GM18502 (cell line): ENCODE measurements at regions not wholly inside any gene's neighbourhood (a gene's known extent, or its start where the extent isn't known, plus 50 kb on each side); places are given as distances from the start of the nearest gene placed in this dataset.
"Not testable (repeated sequence)": the region's sequence is repeated elsewhere in the genome, so short reads cannot be mapped to it uniquely, and the experiment has no call there.

ENCODE experiments used
- ATAC-seq: cut with Tn5 transposase; IDR thresholded peaks from one replicate; pipeline ENCODE4 v1.9.1; 2021; ENCODE audit warnings: mild to moderate bottlenecking; ENCODE audit not compliant: unreplicated experiment, poor library complexity

DNA sequence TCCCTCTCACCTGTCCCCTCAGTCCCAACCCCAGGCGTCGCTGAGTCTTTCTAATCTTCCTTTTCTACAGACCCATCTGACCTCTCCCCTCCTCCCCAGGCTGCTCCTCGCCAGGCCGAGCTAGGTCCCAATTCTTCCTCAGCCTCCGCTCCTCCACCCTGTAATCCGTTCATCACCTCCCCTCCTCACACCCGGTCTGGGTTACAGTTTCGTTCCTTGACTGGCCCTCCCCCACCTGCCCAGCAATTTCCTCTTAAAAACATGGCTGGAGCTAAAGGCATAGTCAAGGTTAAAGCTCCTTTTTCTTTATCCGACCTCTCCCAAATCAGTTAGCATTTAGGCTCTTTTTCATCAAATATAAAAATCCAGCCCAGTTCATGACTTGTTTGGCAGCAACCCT, 262.0 kb downstream of the SMARCA2 start:
- ATAC-seq: not testable (repeated sequence)

DNA sequence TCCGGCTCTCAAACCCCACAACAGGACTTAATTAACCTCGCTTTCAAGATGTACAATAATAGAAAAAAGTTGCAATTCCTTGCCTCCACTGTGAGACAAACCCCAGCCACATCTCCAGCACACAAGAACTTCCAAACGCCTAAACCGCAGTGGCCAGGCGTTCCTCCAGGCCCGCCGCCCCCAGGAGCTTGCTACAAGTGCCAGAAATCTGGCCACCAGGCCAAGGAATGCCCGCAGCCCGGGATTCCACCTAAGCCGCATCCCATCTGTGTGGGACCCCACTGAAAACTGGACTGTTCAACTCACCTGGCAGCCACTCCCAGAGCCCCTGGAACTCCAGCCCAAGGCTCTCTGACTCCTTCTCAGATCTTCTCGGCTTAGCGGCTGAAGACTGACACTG, 262.5 kb downstream of the SMARCA2 start:
- not testable (repeated sequence) for ATAC-seq

DNA sequence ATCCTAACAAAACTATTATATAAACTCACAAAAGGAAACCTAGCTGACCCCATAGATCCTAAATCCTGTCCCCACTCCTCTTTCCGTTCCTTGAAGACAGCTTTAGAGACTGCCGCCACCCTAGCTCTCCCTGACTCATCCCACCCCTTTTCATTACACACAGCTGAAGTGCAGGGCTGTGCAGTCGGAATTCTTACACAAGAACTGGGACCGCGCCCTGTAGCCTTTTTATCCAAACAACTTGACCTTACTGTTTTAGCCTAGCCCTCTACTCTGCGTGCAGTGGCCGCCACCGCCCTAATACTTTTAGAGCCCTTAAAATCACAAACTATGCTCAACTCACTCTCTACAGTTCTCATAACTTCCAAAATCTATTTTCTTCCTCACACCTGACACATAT, 264.0 kb downstream of the SMARCA2 start:
- not testable (repeated sequence) for ATAC-seq

DNA sequence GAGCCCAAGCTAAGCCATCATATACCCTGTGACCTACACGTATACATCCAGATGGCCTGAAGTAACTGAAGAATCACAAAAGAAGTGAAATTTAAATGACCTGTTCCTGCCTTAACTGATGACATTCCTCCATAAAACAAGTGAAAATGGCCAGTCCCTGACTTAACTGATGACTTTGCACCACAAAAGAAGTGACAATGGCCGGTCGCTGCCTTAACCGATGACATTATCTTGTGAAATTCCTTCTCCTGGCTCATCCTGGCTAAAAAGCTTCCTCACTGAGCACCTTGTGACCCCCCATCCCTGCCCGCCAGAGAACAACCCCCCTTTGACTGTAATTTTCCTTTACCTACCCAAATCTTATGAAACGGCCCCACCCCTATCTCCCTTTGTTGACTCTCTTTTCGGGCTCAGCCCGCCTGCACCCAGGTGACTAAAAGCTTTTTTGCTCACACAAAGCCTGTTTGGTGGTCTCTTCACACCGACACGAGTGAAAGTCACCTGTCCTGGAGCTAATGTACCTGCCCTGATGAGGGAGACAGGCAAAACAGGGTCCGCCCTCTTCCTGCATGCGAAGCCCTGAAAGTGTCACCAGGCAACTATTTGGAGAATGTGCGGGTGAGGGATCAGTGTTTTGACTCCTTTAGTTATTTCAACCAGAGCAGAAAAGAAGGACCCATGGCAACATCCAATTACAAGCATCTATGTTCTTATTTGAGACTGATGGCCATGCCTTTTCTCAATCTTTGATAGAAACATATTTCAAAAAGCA, 266.1 kb downstream of the SMARCA2 start:
- no peak for ATAC-seq

DNA sequence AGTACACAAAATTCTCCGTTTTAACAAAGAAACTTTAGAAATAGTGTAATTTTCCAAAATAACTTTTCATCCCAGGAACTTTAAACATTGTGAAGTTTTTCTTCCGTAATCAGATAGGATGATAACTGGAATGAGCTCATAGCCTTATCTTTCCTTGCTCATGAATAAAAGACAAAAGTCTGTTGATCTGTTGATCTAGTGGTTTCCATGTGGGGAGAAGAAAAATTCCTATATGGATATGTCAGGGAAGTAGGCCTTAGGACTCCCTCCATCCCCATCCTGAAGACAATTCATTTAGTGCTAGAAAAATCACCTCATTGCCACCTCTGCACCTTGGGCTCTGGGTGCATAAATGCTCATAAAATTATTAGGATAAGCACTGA, 266.6 kb downstream of the SMARCA2 start:
- no peak for ATAC-seq

DNA sequence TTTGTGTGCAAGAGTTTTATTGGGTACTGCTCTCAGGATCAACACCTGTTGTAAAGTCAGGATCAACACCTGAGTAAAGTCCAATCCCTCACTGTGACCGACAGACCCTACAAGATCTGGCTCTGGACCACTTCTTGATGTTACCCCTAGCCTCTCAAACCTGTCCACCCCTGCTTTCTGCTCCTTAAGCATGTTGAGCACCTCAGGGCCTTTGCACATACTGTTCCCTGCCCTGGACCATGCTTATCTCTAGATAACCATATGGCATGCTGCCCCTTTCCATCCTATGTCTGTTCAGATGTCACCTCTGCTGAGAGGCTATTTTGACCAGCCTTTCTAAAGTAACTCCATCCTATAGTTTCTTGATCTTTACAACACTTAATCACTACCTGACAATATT, 269.6 kb downstream of the SMARCA2 start:
- ATAC-seq: no peak

DNA sequence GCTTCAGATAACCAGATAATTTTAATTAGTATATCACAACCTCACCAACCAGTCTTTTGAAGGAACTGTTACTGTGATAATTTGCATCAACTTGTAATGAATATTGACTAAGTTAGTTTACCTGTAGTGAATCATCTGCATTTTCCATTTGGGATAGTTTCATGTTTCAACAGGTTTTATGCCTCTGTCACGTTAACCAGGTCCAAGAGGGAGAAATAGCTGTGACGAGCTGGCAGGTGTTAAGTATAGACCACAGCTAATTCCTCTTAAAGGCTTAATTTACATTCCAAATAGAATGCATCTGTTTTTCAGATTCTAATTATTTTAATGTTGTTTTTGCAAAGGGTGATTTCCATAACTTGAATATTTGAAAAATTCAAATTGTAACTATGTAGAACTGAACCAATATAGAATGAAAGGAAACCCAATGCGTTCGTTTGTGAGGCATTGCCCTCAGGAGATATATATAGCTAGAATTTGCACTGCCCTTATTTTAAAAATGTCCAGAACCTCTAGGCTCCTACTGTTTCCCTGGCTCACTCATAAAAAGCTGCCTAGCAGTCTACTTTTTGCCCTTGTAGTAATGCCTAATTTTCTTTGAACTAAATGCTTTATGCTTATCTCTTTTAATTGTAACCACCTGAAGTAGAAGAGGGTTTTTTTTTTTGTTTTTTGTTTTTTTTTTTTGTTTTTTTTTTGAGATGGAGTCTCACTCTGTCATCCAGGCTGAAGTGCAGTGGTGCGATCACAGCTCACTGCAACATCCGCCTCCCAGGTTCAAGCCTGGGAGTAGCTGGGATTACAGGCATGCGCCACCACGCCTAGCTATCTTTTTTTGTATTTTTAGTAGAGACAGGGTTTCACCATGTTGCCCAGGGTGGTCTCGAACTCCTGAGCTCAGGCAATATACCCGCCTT, 270.5 kb downstream of the SMARCA2 start:
- no peak for ATAC-seq

DNA sequence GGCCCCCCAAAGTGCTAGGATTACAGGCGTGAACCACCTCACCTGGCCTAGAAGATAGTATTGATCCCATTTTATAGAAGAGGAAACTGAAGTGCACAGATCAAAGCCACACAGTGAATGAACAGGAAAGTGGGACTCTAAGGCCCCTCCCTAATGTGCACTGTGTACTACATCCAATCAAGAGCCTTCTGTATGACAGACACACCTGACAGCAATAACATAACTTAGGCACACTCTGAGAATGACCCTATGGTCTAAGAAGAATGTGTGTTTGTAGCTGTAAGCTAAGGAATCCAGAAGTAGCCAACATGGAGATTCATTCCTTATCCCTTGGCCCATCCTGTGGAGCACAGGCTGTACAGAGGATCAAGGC, 271.2 kb downstream of the SMARCA2 start:
- no peak for ATAC-seq

DNA sequence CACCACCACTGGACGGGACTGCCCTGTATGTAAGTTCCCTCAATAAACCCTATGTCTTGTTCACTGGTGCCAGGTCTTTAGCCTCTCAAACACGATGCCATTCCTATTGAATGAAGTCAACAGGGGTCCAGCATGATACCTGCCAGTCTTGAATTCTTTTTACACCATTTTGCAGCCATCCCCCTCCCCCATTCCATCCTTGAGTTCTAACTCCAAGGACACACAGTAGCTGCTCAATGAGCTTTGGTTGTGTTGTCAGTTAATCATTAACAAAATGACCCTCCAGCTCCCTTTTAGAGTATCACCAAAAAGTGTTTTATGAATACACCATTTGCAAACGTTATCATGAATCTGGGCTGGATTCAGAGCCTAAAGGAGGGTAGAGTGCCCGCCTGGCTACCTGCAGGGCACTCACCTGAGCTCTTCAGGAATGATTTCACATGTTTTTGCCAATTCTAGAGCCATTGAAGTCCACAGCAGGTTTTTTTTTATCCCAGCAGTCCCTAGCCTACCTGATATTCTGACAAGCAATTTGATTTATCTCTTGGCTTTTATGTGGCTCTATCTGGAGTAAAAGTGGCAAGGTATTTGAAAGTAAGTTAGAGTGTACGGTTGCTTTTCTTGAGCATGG, 271.8 kb downstream of the SMARCA2 start:
- no peak for ATAC-seq

DNA sequence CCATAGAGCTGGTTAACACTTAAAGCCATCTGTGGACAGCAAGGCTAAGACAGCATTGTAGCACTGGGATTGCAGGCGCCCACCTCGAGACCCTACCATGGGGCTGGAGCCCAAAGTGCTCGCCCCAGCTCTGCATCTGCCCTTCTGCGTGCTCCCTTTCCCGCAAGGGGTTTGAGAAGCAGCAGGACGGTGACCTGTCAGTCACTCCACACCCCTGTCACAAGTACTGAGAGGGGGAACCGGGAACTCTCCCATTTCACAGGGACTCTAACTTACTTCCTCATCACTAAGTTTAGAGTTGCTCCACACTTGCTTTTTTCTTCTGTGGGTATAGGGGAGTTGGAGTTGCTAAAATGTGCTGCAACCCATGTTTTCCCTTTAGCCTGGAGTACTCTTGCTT, 273.2 kb downstream of the SMARCA2 start:
- ATAC-seq: no peak

DNA sequence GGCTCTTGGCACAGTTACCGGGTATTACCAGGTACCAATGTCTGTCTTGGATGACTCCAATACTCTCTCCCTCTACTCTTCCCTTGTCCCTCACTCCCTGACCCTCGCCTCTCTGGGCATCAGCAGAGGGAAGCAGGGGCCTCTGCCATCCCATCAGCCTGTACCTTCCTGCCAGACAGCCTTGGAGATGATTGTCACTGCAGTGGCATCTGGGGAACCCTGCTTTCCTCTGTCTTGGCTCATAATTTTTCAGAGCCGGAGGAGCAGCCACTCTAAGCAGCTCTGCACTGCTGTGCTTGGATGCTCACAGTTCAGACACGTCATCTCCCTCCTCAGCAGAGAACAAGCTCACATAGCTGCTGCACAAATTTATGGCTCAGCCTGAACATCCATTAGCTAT, 274.1 kb downstream of the SMARCA2 start:
- no peak for ATAC-seq

DNA sequence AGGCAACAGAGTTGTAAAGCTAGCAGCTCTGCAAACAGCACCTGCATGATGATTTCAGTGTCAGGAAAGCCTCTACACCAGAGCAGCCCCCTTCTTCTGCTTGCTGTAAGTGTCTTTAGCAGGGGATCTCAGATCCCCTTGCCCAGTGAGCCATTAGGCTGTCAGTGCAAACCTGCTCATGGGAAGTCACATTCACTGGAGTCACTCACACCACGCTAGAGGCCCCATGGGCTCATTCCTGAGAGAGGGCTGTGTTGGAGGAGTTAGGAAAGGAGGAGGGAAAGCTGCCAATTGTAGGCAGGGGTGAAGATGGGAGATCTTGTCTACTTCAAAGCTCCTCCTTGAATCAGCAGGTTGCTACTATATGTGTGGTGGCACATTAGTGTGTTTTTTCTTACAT, 275.2 kb downstream of the SMARCA2 start:
- ATAC-seq: no peak

DNA sequence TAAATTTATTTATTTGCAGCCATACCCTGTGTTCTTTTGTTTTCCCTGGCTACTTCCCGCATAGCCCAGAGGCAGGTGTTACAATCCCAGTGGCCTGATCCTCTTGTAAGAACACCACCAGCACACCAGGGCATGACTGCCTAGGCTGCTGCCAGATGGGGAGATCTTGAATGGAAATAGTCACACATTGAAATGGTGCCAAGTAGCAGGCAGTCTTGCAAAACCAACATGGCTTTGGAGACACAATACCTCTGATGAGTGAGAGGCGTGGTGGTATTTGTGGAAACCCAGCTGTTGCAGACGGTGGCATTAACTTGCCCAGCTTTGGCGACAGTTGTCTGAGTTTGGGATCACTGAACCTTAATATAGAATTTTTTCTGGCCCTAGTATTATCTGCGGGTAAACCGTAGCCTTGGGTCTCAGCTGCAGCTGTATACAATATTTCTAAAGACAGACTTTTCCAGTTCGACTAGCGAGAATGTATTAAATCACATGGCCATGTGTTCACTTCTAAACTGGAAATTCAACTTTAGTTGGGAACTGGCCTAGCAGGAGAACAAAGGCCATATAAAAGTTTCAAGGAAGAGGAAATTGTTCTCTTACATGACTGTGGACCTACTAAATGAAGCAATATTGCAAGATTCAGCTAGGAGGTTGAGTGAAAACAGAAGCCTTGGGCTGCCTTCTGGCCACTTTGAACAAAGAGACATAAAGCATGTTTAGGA, 277.0 kb downstream of the SMARCA2 start:
- ATAC-seq: no peak

DNA sequence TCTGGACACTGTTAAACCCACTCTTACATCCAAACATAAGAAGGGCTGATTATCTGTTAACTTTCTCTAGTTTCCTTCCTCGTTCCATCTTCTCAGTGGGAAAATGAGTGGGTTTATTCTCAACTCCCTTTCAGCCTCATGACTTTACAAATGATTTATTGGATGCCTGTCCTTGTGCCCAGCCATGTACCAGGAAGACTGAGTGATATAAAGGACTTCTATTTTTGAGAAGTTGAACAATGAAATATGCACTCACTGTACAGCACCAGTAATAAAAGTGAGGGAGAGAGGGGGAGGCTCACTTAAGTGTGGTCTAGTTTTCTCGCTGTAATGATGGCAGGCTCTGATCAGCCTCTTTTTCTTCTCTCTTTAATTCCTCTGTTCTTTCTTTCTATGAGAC, 277.6 kb downstream of the SMARCA2 start:
- no peak for ATAC-seq

DNA sequence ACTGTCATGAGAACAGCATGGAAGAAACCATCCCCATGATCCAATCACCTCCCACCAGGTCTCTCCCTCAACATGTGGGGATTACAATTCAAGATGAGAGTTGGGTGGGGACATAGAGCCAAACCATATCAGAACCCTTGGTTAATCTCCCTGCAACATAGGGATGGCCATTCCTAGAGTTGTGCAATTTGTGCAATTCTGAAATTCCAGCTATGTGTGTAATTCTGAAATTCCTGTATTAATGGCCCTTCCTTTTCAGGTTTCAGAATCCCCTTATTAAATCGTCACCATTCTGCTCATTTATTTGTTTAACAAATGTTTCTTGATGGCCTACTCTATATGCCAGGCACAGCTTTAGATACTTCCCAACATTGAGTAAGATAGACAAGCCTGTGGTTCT, 282.6 kb downstream of the SMARCA2 start:
- ATAC-seq: no peak

DNA sequence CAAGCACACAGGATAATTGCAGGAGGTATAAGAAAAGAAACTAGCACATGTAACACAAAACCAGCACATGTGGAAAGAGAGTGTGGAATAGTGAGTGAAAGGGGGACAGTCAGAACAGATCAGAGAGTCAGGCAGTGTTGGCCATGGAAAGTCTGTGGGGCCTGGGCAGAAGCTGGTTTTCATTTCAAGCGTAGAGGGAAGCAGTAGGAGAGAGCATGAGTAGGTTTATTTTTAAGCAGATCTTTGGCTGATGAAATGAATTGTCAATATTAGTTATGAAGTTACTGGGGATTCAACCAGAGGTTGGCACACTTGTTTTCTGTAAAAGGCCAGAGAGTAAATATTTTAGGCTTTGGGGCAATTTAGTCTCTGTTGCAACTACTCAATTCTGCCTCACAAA, 283.1 kb downstream of the SMARCA2 start:
- no peak for ATAC-seq

DNA sequence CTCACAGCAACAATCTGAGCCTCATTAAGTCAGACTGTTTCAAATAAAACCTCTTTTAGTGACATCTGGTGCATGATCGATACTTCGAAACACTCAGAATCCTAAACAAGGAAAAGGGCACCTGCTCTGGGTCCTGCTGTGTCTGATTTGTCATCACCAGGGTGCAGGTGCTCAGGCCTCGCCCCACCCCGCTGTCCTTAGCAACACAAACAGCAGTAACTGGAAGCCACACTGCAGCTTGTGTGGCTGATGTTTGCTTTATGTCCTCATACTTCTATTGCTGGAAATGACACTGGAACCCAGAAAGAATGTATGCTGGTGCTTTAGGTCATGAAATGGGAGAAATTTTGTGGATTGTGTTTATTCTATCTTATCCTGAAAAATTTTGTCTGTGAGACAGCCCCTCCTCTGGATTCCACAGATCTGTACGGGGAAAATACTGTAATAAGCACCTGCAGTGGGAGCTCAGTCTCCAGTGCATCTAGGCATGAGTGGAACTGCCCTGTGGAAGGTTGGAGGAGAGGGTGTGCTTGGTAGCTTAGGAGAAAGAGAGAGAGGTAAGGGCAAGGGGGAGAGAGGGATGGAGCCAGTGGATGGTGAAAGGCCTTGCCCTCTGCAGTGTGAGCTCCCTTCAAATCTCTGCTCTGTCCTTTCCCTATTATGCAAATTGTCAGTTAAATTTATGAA, 284.2 kb downstream of the SMARCA2 start:
- ATAC-seq: no peak

DNA sequence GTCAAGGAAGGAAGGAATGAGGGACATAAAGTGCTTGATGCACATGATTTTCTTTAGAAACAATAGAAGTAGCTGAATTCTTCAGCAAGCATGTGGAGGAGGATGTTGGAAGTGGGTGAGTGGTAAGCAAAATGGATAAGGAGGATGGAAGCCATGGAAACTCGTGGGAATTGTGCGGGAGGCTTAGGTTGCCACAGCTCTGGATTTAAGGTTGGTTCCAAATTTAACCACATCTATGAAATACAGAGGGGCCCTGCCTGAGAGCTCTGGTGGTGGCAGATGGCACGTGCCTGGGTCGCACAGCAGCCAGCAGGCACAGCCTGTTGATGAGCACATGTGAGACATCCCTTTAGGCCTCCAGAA, 284.7 kb downstream of the SMARCA2 start:
- no peak for ATAC-seq

DNA sequence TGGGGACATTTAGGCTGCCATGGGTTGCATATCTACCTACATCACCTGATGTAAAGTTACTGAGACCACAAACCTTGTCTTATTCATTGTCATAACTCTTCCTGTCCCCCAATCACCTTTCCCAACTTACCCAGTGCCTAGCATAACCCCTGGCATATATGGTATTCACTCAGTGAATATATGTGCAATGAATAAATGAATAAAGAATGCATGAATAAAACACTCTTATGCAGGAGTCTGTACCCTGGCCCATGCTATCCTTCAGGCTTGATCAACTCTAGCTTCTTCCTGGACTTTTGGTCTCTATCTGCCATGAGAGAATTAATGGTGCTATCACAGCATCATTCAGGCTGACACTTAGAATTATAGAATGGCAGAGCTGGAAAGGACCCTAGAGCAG, 285.2 kb downstream of the SMARCA2 start:
- no peak for ATAC-seq

DNA sequence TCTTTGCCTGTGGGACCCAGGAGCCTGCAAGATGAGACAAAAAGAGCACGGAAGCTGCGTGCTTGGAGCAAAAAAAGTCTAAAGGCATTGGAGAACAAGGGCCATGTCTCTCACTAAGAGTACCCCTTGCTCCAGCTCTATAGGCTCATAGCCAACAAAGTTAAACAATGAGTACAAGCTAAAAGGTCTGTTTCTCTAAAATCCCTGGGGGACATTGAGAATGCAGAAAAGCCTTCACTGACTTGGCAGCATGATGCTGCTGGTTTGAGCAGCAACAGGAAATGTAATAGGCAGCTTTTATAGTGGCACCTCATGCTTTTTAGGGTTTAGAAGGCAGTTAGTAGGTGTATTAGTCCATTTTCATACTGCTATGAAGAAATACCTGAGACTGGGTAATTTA, 287.5 kb downstream of the SMARCA2 start:
- ATAC-seq: no peak
